GM13977 (cell line): ENCODE measurements at regions not wholly inside any gene's neighbourhood (a gene's known extent, or its start where the extent isn't known, plus 50 kb on each side); places are given as distances from the start of the nearest gene placed in this dataset.

ENCODE experiments used
- DNase-seq: peaks from one replicate; pipeline ENCODE4 v3.0.0; 2012; ENCODE audit warnings: low spot score
- in situ Hi-C: fragments of 300-500 bp; cut with MboI; formaldehyde crosslinking; loops from one replicate; pipeline ENCODE4 v1.12.0; 2022; ENCODE audit warnings: low sequenced_read_pairs, low pct_unique_long_range_greater_than_20kb, mixed read lengths, inconsistent platforms; ENCODE audit not compliant: unreplicated experiment
- TF ChIP-seq, protein P1 (sequence below): IDR thresholded peaks from 2 replicates; pipeline ENCODE4 v1.5.1; 2012; ENCODE audit warnings: mild to moderate bottlenecking, control low read depth; ENCODE audit not compliant: insufficient read depth; ENCODE audit errors: extremely low read depth, missing control alignments

GRCh38 chr6:78607189-78607588, 260.2 kb upstream of the IRAK1BP1 start:
- in situ Hi-C loops, result no loop called here
- no peak for DNase-seq
- TF ChIP-seq, protein P1, sequence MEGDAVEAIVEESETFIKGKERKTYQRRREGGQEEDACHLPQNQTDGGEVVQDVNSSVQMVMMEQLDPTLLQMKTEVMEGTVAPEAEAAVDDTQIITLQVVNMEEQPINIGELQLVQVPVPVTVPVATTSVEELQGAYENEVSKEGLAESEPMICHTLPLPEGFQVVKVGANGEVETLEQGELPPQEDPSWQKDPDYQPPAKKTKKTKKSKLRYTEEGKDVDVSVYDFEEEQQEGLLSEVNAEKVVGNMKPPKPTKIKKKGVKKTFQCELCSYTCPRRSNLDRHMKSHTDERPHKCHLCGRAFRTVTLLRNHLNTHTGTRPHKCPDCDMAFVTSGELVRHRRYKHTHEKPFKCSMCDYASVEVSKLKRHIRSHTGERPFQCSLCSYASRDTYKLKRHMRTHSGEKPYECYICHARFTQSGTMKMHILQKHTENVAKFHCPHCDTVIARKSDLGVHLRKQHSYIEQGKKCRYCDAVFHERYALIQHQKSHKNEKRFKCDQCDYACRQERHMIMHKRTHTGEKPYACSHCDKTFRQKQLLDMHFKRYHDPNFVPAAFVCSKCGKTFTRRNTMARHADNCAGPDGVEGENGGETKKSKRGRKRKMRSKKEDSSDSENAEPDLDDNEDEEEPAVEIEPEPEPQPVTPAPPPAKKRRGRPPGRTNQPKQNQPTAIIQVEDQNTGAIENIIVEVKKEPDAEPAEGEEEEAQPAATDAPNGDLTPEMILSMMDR, result no peak

DNA sequence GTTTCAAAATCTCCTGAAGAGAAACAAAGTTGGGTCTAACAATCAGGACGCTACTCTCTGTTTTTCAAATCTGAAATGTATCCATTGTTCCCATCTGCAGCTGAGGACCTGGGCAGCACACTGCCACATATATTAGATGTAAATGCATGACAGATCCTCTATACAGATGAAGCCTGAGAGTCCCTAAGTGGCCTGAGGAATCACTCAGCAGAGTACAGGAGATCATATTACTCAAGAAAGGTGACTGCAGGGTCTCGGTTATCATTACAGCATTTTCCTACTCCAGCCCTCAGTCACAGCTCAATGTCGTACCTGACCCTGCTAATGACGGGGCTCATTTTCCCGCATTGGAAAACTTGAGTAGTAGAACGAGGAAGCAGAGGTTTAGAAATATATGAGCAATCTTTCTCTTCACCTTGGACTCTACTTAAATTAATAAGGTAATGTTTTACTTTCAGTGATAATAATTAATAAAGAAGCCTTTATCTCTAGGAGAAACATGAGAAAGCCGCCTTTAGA, 256.2 kb upstream of the IRAK1BP1 start:
- DNase-seq, result no peak
- TF ChIP-seq, protein P1, result no peak
- in situ Hi-C loops, result no loop called here

GRCh38 chr6:78611886-78612480, 255.4 kb upstream of the IRAK1BP1 start:
- in situ Hi-C loops, result no loop called here
- no peak for DNase-seq
- TF ChIP-seq, protein P1, result peak; percentile 47

DNA sequence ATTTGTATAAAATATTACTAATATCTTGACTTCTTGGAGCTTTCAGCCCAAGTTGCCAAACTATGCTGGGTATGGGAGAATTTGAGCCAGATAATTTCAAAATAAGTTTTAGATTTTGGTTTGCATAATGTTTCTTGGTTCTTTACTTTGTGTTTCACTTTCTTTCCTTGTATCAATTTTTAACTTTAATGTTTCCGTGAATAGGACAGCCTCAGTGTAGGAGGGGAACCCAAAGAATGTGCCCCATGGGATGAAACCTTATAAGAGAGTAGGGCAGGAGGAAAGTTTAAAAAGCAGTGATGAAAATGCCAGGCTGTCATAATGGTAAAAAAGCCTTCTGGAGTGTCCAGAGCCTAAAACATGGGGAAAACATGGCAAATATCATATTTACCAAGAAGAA, 252.4 kb upstream of the IRAK1BP1 start:
- no peak for DNase-seq
- in situ Hi-C loops, result no loop called here
- TF ChIP-seq, protein P1, result no peak

DNA sequence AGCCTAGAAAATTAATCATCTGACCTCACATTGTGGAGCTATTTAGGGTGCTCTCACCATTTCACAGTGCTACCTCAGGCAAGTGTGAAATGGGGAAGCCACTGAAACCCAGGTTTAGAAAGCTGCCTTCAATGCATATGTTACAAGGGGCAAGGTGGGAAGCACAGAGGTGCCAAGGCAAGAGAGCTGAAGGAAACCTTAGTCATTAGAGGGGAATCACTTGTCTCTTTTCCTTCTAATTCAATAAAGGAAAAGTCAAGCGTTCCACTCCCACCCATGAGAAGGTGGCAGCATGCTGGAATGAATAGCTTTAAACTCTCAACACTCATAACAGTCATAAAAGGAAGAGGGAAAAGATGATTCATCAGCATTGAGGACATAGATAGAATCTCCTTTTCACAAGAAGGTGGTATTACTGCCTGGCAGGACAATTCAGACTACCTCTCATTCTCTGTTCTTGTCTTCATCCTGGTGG, 251.9 kb upstream of the IRAK1BP1 start:
- TF ChIP-seq, protein P1, result no peak
- in situ Hi-C loops, result no loop called here
- no peak for DNase-seq

DNA sequence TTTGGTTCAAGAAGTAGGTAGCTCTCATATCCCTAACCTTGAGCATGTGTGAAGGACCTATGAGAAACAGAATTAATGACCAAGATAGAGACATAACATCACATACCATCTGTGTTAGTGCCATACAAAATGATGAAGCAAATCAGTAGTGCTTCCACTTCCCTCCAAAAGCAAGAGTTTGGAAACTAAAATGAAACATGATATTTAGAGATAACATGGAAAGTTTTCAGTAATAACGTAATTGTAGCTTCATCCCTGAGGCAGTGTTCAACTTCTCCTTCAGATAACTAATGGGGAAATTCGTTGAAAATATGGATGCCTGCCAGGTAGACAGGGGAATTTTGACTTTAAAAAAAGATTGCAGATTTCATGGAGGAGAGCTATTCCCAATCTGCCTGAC, 248.4 kb upstream of the IRAK1BP1 start:
- in situ Hi-C loops, result no loop called here
- DNase-seq, result no peak
- TF ChIP-seq, protein P1, result no peak
